ENCODE measurements at regions not wholly inside any gene's neighbourhood (a gene's known extent, or its start where the extent isn't known, plus 50 kb on each side); places are given as distances from the start of the nearest gene placed in this dataset.
"Not testable (repeated sequence)": the region's sequence is repeated elsewhere in the genome, so short reads cannot be mapped to it uniquely, and the experiment has no call there.

DNA sequence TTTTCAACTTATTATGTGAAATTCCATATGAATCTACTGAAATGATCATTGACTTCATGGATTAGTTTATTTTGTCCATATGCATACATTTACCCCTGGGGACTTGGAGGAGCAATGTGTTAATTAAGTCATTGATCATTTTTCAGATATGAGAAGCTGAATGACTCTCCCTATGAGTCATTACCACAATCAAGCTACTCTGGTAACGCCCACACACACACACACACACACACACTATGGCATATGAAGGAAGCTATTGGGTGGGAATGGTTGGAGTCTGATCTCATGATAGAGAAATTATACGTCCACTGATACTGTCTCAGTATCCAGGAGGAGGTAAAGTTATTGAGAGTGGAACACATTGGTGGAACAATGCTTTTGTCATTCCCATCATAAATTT is 528.9 kb downstream of the AGTPBP1 start:
- FAIRE-seq (no peak), DNase-seq (ENCODE audit: low spot score) (peak; percentile 53)

DNA sequence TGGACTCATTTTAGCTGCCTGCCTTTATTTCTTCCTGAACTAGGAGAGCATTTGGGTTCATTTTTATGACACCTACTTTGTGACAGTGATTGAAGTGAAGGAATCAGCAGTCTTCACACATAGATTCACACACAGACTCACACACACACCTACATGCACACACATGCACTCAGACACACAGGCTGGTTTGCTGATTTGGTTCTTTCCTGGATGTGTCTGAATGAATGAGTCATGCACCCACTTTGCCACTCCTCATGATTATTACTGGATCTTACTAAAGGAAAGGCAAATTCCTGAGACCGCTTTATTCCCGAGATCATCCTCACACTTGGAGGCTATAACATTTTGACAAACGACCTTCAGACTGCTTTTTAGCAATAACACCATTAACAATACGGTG is 529.5 kb downstream of the AGTPBP1 start:
- DNase-seq (ENCODE audit: low spot score) (peak; percentile 63), FAIRE-seq (peak; percentile 44)

- no peak for DNase-seq (ENCODE audit: low spot score)
Observed at GRCh38 chr9:85208666-85209065, 533.1 kb downstream of the AGTPBP1 start.

GRCh38 chr9:85204176-85204575 is 534.6 kb downstream of the NTRK2 start:
- FAIRE-seq (no peak), DNase-seq (ENCODE audit: low spot score) (no peak)

More at GRCh38 chr9:85208666-85209065, 533.1 kb downstream of the AGTPBP1 start:
- FAIRE-seq = no peak

DNA sequence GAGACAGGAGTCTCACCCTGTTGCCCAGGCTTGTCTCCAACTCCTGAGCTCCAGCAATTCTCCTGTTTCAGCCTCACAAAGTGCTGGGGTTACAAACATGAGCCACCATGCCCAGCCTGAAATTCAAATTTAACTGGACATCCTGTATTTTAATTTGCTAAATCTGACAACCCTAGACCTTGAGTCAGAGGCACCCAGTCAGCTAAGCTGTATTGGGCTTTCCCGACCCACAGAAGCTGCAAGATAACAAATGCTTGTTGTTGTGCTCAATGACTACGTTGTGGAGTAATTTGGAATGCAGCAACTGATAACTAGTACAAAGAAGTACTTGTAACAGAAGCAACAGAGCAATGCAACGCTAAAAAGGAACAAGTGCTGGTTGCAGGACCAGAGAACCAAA is 533.1 kb downstream of the NTRK2 start:
- FAIRE-seq = no peak

GRCh38 chr9:85200726-85201404 is 531.3 kb downstream of the NTRK2 start:
- no peak for FAIRE-seq
- DNase-seq (ENCODE audit: low spot score) = no peak

More for the DNA sequence above, 533.1 kb downstream of the NTRK2 start:
- DNase-seq (ENCODE audit: low spot score) = no peak

DNA sequence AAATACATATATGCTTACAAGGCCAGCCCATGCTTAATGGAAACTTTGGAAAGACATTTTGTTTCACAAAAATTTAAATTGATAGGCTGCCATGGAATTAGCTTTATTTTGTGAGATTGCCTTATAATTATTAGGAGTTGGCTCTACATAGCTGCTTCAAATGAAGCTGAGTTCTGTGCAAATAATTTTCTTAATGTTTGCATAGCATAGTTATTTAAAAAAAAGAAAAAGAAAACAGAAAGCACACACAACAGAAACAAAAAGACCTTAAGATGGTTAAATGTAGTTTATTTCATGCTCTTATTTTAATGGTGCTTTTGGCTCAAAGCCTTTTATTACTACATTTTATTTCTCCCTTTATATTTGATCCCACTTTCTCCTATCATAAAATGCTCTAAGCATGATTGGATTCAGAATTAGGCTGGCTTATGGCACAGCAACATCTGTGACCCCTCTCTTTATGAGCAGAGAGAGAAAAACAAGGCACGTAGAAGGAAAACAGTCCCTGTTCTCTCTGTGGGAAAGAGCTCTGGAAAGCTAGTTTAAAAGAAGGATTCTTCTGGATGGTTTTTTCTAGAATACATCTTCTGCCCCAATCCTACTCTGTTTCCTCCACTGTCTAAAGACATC is 530.5 kb downstream of the NTRK2 start:
- FAIRE-seq (no peak), DNase-seq (ENCODE audit: low spot score) (no peak)

DNA sequence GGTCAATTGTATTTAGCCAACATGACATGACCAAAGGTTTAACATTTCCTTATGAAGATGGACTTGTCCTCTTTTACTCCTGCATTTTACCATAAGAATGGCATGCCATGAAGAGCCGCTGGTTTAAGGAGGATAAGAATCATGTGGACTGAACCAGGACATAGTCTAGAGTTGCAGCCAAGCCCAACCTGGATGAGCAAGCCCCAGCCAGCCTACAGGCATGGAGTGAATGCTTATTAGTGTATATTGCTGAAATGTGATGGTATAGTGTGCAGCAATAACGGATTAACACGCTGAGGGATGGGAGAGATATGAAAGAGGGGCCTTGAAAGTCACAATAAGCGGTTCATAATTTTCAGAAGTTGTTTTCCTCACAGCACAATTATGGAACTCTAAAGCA is 523.2 kb downstream of the NTRK2 start:
- DNase-seq (ENCODE audit: low spot score) (no peak), FAIRE-seq (no peak)

DNA sequence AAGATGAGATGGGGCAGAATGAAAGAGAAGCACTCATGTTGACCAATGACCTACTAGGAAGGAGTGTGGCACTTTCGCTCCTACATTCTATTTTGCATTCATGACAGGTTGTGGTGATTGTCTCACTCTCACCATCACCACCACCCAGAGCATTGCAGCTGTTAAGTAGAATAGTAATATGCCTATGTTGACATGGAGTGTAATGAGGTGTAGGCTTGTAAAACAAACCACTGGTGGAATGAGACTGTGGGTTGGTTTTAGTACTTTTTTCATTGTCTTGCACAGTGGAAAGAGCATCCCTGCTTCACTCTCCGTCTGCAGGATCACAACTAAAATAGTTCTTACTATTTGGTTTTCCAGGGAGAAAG is 516.7 kb downstream of the NTRK2 start:
- DNase-seq (ENCODE audit: low spot score) = no peak

DNA sequence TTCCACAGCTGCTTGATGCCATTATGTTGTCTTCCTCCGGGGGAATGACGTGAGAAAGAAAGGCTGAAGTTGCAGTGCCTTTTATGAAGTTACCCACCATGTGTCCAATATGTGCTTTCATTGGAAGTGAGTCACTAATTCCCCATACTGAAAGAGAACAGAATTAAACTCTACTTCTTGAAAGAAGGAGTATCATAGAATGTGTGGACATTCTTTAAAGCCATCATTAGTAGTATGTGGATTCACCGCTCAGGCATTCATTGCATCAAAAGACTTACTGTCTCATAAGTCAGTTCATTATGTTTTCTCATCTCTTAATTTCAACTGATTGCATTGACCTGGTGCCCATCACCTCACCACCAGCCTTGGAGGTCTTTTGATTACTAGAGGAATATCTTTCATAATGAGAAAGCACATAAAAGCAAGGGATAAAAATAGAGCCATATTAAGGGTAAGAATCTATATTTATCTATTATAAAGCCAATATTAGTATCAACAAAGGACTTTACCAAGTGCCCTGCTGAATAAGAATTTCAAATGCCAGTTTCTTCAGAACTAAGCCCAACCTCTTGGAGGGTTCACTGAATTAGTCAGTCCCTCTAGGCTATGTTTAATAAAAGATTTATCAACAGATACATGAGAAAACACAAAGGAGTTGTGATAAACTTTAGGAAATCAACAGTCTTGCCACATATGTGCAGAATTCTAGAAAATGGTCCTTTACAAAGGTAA is 516.1 kb downstream of the NTRK2 start:
- FAIRE-seq = no peak
- no peak for DNase-seq (ENCODE audit: low spot score)

More for the DNA sequence above, 516.7 kb downstream of the NTRK2 start:
- no peak for FAIRE-seq

- DNase-seq (ENCODE audit: low spot score) (no peak), FAIRE-seq (no peak)
Observed at GRCh38 chr9:85182383-85182782, 512.9 kb downstream of the NTRK2 start.

- DNase-seq (ENCODE audit: low spot score) = no peak
Observed at GRCh38 chr9:85178474-85178873, 508.9 kb downstream of the NTRK2 start.

GRCh38 chr9:85173967-85174366 is 504.4 kb downstream of the NTRK2 start:
- DNase-seq (ENCODE audit: low spot score) = no peak
- FAIRE-seq = no peak

More at GRCh38 chr9:85178474-85178873, 508.9 kb downstream of the NTRK2 start:
- FAIRE-seq = no peak

- DNase-seq (ENCODE audit: low spot score) = peak; percentile 11
- no peak for FAIRE-seq
Observed at GRCh38 chr9:85172001-85172978, 502.8 kb downstream of the NTRK2 start.

DNA sequence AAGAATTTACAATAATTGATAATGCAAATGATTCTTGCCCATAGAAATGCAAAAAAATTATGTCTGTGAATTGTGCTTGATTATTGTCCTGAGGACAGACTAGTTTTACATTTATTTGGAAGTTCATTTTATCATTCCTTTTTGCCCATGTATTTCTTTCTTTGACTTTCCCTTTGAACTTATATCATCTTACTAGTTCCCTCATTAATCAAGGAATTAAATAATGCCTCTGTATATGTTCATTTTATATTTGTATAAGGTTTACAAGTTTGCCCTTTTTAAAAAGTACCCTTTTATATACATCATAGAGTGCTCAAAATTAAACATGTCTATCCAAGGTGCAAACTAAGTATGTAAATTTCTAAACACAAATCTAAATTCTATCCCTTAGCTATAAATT is 501.6 kb downstream of the NTRK2 start:
- no peak for DNase-seq (ENCODE audit: low spot score)
- FAIRE-seq = no peak

- DNase-seq (ENCODE audit: low spot score) = no peak
- FAIRE-seq = no peak
Observed at GRCh38 chr9:85168412-85168811, 498.9 kb downstream of the NTRK2 start.

- no peak for DNase-seq (ENCODE audit: low spot score)
- FAIRE-seq = no peak
Observed at GRCh38 chr9:85167146-85167545, 497.6 kb downstream of the NTRK2 start.

- FAIRE-seq = no peak
- no peak for DNase-seq (ENCODE audit: low spot score)
Observed at GRCh38 chr9:85163825-85164224, 494.3 kb downstream of the NTRK2 start.

- DNase-seq (ENCODE audit: low spot score) = no peak
- no peak for FAIRE-seq
Observed at GRCh38 chr9:85163415-85163814, 493.9 kb downstream of the NTRK2 start.

DNA sequence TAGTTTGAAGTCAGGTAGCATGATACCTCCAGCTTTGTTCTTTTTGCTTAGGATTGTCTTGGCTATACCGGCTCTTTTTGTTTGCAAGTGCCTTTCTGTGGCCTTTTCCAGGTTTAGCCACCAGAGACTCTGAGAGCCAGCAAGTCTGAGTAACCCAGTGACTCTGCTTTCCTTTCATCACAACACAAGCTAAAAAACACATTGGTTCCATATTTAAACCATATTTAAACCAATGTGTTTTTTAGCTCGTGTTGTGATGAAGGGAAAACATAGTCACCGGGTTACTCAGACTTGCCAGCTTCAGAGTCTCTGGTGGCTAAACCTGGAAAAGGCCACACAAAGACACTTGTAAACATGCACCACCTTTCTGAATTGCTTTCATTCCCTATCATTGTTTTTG is 493.3 kb downstream of the NTRK2 start:
- no peak for DNase-seq (ENCODE audit: low spot score)
- no peak for FAIRE-seq

GRCh38 chr9:85160944-85161343 is 491.4 kb downstream of the NTRK2 start:
- not testable (repeated sequence) for DNase-seq (ENCODE audit: low spot score)
- peak; percentile 87 for FAIRE-seq

All from urothelium cell line (cell line).